Astrocyte (in vitro differentiated cells and primary cell): ENCODE measurements at regions not wholly inside any gene's neighbourhood (a gene's known extent, or its start where the extent isn't known, plus 50 kb on each side); places are given as distances from the start of the nearest gene placed in this dataset.
A peak's percentile ranks its signal among the peaks of the same experiment; 100 is the strongest.

Experiments used
- DNase-seq: peaks from one replicate; pipeline ENCODE4 v3.0.0-alpha.2; 2010; ENCODE audit warnings: low read depth
- FAIRE-seq: peaks from 2 replicates; lab custom pipeline; 2011; peaks lifted over from hg19 to GRCh38; lab: Jason Lieb, UNC
- H2AFZ ChIP-seq: 2 replicates; pipeline ENCODE4 v1.6.0; 2012; ENCODE audit warnings: low read depth, low read length, inconsistent platforms
- H3K27ac ChIP-seq: 2 replicates; pipeline ENCODE4 v1.5.1; 2011; ENCODE audit warnings: low read depth, low read length, inconsistent platforms
- H3K27me3 ChIP-seq: 2 replicates; pipeline ENCODE4 v1.6.0; 2011; ENCODE audit warnings: low read length, inconsistent platforms; ENCODE audit not compliant: insufficient read depth
- H3K36me3 ChIP-seq: 2 replicates; pipeline ENCODE4 v1.5.1; 2011; ENCODE audit warnings: low read length, inconsistent platforms; ENCODE audit not compliant: insufficient read depth
- H3K4me1 ChIP-seq: 2 replicates; pipeline ENCODE4 v1.5.1; 2011; ENCODE audit warnings: low read length, inconsistent platforms; ENCODE audit not compliant: insufficient read depth
- H3K4me2 ChIP-seq: 2 replicates; pipeline ENCODE4 v1.6.0; 2012; ENCODE audit warnings: low read length, inconsistent platforms
- H3K4me3 ChIP-seq: 2 replicates; pipeline ENCODE4 v1.5.1; 2011; ENCODE audit warnings: low read depth, mild to moderate bottlenecking, low read length, inconsistent platforms; ENCODE audit not compliant: insufficient read depth
- H3K79me2 ChIP-seq: 2 replicates; pipeline ENCODE4 v1.6.0; 2012; ENCODE audit warnings: mild to moderate bottlenecking, low read length, inconsistent platforms; ENCODE audit not compliant: insufficient read depth
- H3K9ac ChIP-seq: 2 replicates; pipeline ENCODE4 v1.6.0; 2012; ENCODE audit warnings: mild to moderate bottlenecking, low read length, inconsistent platforms
- H3K9me3 ChIP-seq: 2 replicates; pipeline ENCODE4 v1.5.1; 2012; ENCODE audit warnings: low read depth, mild to moderate bottlenecking, low read length, inconsistent platforms; ENCODE audit not compliant: insufficient read depth
- H4K20me1 ChIP-seq: 2 replicates; pipeline ENCODE4 v1.6.0; 2012; ENCODE audit warnings: low read length, inconsistent platforms; ENCODE audit not compliant: insufficient read depth
- H3K27ac Mint-ChIP-seq: one replicate; pipeline ENCODE4 v1.8.0; 2021; ENCODE audit warnings: mild to moderate bottlenecking, mixed read lengths; ENCODE audit not compliant: unreplicated experiment
- H3K27me3 Mint-ChIP-seq: one replicate; pipeline ENCODE4 v1.8.0; 2021; ENCODE audit warnings: low read depth, mixed read lengths; ENCODE audit not compliant: unreplicated experiment
- H3K36me3 Mint-ChIP-seq: one replicate; pipeline ENCODE4 v1.8.0; 2021; ENCODE audit warnings: low read depth, mixed read lengths; ENCODE audit not compliant: unreplicated experiment
- H3K4me1 Mint-ChIP-seq: one replicate; pipeline ENCODE4 v1.8.0; 2021; ENCODE audit warnings: low read depth, mixed read lengths; ENCODE audit not compliant: unreplicated experiment
- H3K4me3 Mint-ChIP-seq: one replicate; pipeline ENCODE4 v1.8.0; 2021; ENCODE audit warnings: mild to moderate bottlenecking, moderate library complexity, mixed read lengths; ENCODE audit not compliant: unreplicated experiment
- H3K9me3 Mint-ChIP-seq: one replicate; pipeline ENCODE4 v1.8.0; 2021; ENCODE audit warnings: mild to moderate bottlenecking, mixed read lengths; ENCODE audit not compliant: unreplicated experiment
- CTCF ChIP-seq: IDR thresholded peaks from 2 replicates; pipeline ENCODE4 v1.5.1; 2011; ENCODE audit warnings: low read depth, mild to moderate bottlenecking, inconsistent platforms, low read length, moderate library complexity; ENCODE audit not compliant: insufficient read depth
- EZH2 ChIP-seq: IDR thresholded peaks from 2 replicates; pipeline ENCODE4 v1.6.1; 2012; ENCODE audit warnings: mild to moderate bottlenecking, low read length, inconsistent platforms; ENCODE audit not compliant: insufficient read depth

- H3K27ac ChIP-seq, result no peak overlapping the region
- FAIRE-seq (no peak), DNase-seq (peak; percentile 11)
- H3K9me3 Mint-ChIP-seq, result no peaks in the 10 kb centered on the region
- no peak overlapping the region for H2AFZ ChIP-seq
- no peaks in the 10 kb centered on the region for H3K27me3 Mint-ChIP-seq
- TF ChIP-seq CTCF (no peak), EZH2 (no peak)
- H3K4me2 ChIP-seq, result no peak overlapping the region
- peaks cover 4% of the 10 kb centered on the region for H3K9me3 ChIP-seq
- no peaks in the 10 kb centered on the region for H4K20me1 ChIP-seq
- H3K79me2 ChIP-seq, result no peaks in the 10 kb centered on the region
- no peaks in the 10 kb centered on the region for H3K4me1 ChIP-seq
- H3K9ac ChIP-seq, result no peak overlapping the region
- H3K4me1 Mint-ChIP-seq, result no peaks in the 10 kb centered on the region
- H3K4me3 ChIP-seq, result no peak overlapping the region
- no peak overlapping the region for H3K4me3 Mint-ChIP-seq
- H3K27ac Mint-ChIP-seq, result no peak overlapping the region
- no peaks in the 10 kb centered on the region for H3K36me3 ChIP-seq
- no peaks in the 10 kb centered on the region for H3K27me3 ChIP-seq
- no peaks in the 10 kb centered on the region for H3K36me3 Mint-ChIP-seq
These were observed 450.4 kb downstream of the LRFN5 start for GRCh38 chr14:42057111-42057510.

- Mint-ChIP-seq H3K4me3 (no peak overlapping the region), H3K9me3 (no peaks in the 10 kb centered on the region), H3K4me1 (peaks cover 4% of the 10 kb centered on the region), H3K36me3 (no peaks in the 10 kb centered on the region), H3K27ac (no peak overlapping the region), H3K27me3 (no peaks in the 10 kb centered on the region)
- H3K27me3 ChIP-seq, result no peaks in the 10 kb centered on the region
- H3K4me3 ChIP-seq, result no peak overlapping the region
- no peaks in the 10 kb centered on the region for H3K36me3 ChIP-seq
- H3K9ac ChIP-seq, result no peak overlapping the region
- no peaks in the 10 kb centered on the region for H3K79me2 ChIP-seq
- no peak for FAIRE-seq
- H3K4me1 ChIP-seq, result no peaks in the 10 kb centered on the region
- H2AFZ ChIP-seq, result no peak overlapping the region
- no peak overlapping the region for H3K4me2 ChIP-seq
- no peaks in the 10 kb centered on the region for H3K9me3 ChIP-seq
- peak; percentile 22 for DNase-seq
- no peak for TF ChIP-seq CTCF
- no peak overlapping the region for H3K27ac ChIP-seq
- H4K20me1 ChIP-seq, result no peaks in the 10 kb centered on the region
These were observed 440.9 kb downstream of the LRFN5 start for GRCh38 chr14:42047421-42048055.

- H3K4me3 Mint-ChIP-seq, result no peak overlapping the region
- Histone ChIP-seq H3K9me3 (no peaks in the 10 kb centered on the region), H4K20me1 (no peaks in the 10 kb centered on the region), H3K36me3 (no peaks in the 10 kb centered on the region), H3K27me3 (no peaks in the 10 kb centered on the region), H3K4me1 (no peaks in the 10 kb centered on the region), H3K4me3 (no peak overlapping the region), H3K79me2 (no peaks in the 10 kb centered on the region), H3K9ac (no peak overlapping the region), H2AFZ (no peak overlapping the region), H3K4me2 (no peak overlapping the region), H3K27ac (no peak overlapping the region)
- no peaks in the 10 kb centered on the region for H3K27me3 Mint-ChIP-seq
- no peak for DNase-seq
- H3K36me3 Mint-ChIP-seq, result no peaks in the 10 kb centered on the region
- H3K9me3 Mint-ChIP-seq, result no peaks in the 10 kb centered on the region
- FAIRE-seq, result no peak
- TF ChIP-seq EZH2 (no peak), CTCF (no peak)
- no peak overlapping the region for H3K27ac Mint-ChIP-seq
- H3K4me1 Mint-ChIP-seq, result peaks cover 4% of the 10 kb centered on the region
These were observed 438.7 kb downstream of the LRFN5 start for GRCh38 chr14:42045383-42045782.
